WTC11 (cell line): ENCODE measurements at regions not wholly inside any gene's neighbourhood (a gene's known extent, or its start where the extent isn't known, plus 50 kb on each side); places are given as distances from the start of the nearest gene placed in this dataset.

Experiments
- ATAC-seq: fragments of 200-7000 bp; cut with Tn5 transposase; 2 replicates; pipeline ENCODE4 v1.10.0; 2021; ENCODE audit warnings: mild to moderate bottlenecking, moderate library complexity
- CTCF ChIA-PET: fragments of 300-600 bp; sonication (Branson Sonifier 250); formaldehyde crosslinking; loops from one replicate; lab custom pipeline; 2021; ENCODE audit warnings: antibody characterized with exemption; lab: Charles Lee
- POLR2A ChIA-PET: fragments of 350-600 bp; sonication (Branson Sonifier 250); formaldehyde crosslinking; loops from one replicate; lab custom pipeline; 2021; ENCODE audit warnings: antibody characterized with exemption; lab: Charles Lee
- DNase-seq: peaks from one replicate; pipeline ENCODE4 v3.0.0; 2021; ENCODE audit warnings: low spot score
- H3K27ac Mint-ChIP-seq: 2 replicates; pipeline ENCODE4 v1.8.0; 2021; ENCODE audit warnings: mixed read lengths
- H3K27me3 Mint-ChIP-seq: 2 replicates; pipeline ENCODE4 v1.8.0; 2021; ENCODE audit warnings: low read depth, mild to moderate bottlenecking, moderate library complexity, mixed read lengths
- H3K36me3 Mint-ChIP-seq: 2 replicates; pipeline ENCODE4 v1.8.0; 2021; ENCODE audit warnings: mixed read lengths
- H3K4me1 Mint-ChIP-seq: 2 replicates; pipeline ENCODE4 v1.8.0; 2022; ENCODE audit warnings: mixed read lengths
- H3K4me3 Mint-ChIP-seq: 2 replicates; pipeline ENCODE4 v1.8.0; 2021; ENCODE audit warnings: mild to moderate bottlenecking, moderate library complexity, mixed read lengths
- H3K9me3 Mint-ChIP-seq: 2 replicates; pipeline ENCODE4 v1.8.0; 2021; ENCODE audit warnings: mixed read lengths
- CBFB ChIP-seq: sonication (generic); formaldehyde crosslinking; IDR thresholded peaks from 2 replicates; pipeline ENCODE4 v1.8.1; 2022; ENCODE audit warnings: mild to moderate bottlenecking, low read depth, missing genetic modification reagents
- CREM ChIP-seq: sonication (generic); formaldehyde crosslinking; IDR thresholded peaks from 2 replicates; pipeline ENCODE4 v1.8.1; 2022; ENCODE audit warnings: mild to moderate bottlenecking, missing genetic modification reagents, moderate library complexity
- ELF4 ChIP-seq: sonication (generic); formaldehyde crosslinking; IDR thresholded peaks from 2 replicates; pipeline ENCODE4 v1.8.1; 2022; ENCODE audit warnings: low read depth, mild to moderate bottlenecking, moderate library complexity, missing genetic modification reagents
- EMX1 ChIP-seq: fragments of 250-450 bp; sonication (Bioruptor Pico); IDR thresholded peaks from 2 replicates; pipeline ENCODE4 v1.8.0; 2021; ENCODE audit warnings: mild to moderate bottlenecking
- ESRRA ChIP-seq: sonication (generic); formaldehyde crosslinking; IDR thresholded peaks from 2 replicates; pipeline ENCODE4 v1.8.1; 2022; ENCODE audit warnings: mild to moderate bottlenecking, missing genetic modification reagents, borderline replicate concordance
- ETV6 ChIP-seq: sonication (generic); formaldehyde crosslinking; IDR thresholded peaks from 2 replicates; pipeline ENCODE4 v1.8.1; 2022; ENCODE audit warnings: mild to moderate bottlenecking, missing genetic modification reagents
- FOXK1 ChIP-seq: sonication (generic); formaldehyde crosslinking; IDR thresholded peaks from 2 replicates; pipeline ENCODE4 v1.8.0; 2022; ENCODE audit warnings: mild to moderate bottlenecking, moderate library complexity, missing genetic modification reagents
- GRHL2 ChIP-seq: fragments of 250-450 bp; sonication (Bioruptor Pico); IDR thresholded peaks from 2 replicates; pipeline ENCODE4 v1.8.0; 2022; ENCODE audit warnings: mild to moderate bottlenecking, moderate library complexity; ENCODE audit not compliant: insufficient replicate concordance, severe bottlenecking
- NFATC4 ChIP-seq: fragments of 250-450 bp; sonication (Bioruptor Pico); IDR thresholded peaks from 2 replicates; pipeline ENCODE4 v1.9.0; 2021; ENCODE audit warnings: mild to moderate bottlenecking
- NFE2L1 ChIP-seq: sonication (generic); formaldehyde crosslinking; IDR thresholded peaks from 2 replicates; pipeline ENCODE4 v1.8.1; 2023; ENCODE audit warnings: missing genetic modification reagents
- NFYB ChIP-seq: sonication (generic); formaldehyde crosslinking; conservative IDR thresholded peaks from 2 replicates; pipeline ENCODE4 v1.8.0; 2022; ENCODE audit warnings: low read depth, missing genetic modification reagents
- NR3C1 ChIP-seq: sonication (generic); formaldehyde crosslinking; conservative IDR thresholded peaks from 2 replicates; pipeline ENCODE4 v1.8.1; 2023; ENCODE audit warnings: low read depth, mild to moderate bottlenecking, missing genetic modification reagents
- RELA ChIP-seq: sonication (generic); formaldehyde crosslinking; IDR thresholded peaks from 2 replicates; pipeline ENCODE4 v1.8.1; 2022; ENCODE audit warnings: missing genetic modification reagents, mild to moderate bottlenecking, borderline replicate concordance
- TP53 ChIP-seq: sonication (generic); formaldehyde crosslinking; IDR thresholded peaks from 2 replicates; pipeline ENCODE4 v1.8.1; 2023; ENCODE audit warnings: mild to moderate bottlenecking, missing genetic modification reagents
- ZNF138 ChIP-seq: sonication (generic); formaldehyde crosslinking; conservative IDR thresholded peaks from 2 replicates; pipeline ENCODE4 v1.8.1; 2022; ENCODE audit warnings: mild to moderate bottlenecking, moderate library complexity, missing genetic modification reagents
- ZNF416 ChIP-seq: fragments of 250-450 bp; sonication (Bioruptor Pico); IDR thresholded peaks from 2 replicates; pipeline ENCODE4 v1.9.0; 2021; ENCODE audit warnings: mild to moderate bottlenecking, inconsistent platforms
- TF ChIP-seq, protein P1 (sequence below): sonication (generic); formaldehyde crosslinking; IDR thresholded peaks from 2 replicates; pipeline ENCODE4 v1.8.0; 2022; ENCODE audit warnings: mild to moderate bottlenecking, missing genetic modification reagents
- TF ChIP-seq, protein P2 (sequence below): sonication (generic); formaldehyde crosslinking; IDR thresholded peaks from 2 replicates; pipeline ENCODE4 v1.8.1; 2023; ENCODE audit warnings: mild to moderate bottlenecking, missing genetic modification reagents, moderate library complexity
- TF ChIP-seq, protein P3 (sequence below): sonication (generic); formaldehyde crosslinking; IDR thresholded peaks from 2 replicates; pipeline ENCODE4 v1.8.1; 2022; ENCODE audit warnings: low read depth, mild to moderate bottlenecking, moderate library complexity, missing genetic modification reagents, borderline replicate concordance
- TF ChIP-seq, protein P4 (sequence below): fragments of 200-600 bp; IDR thresholded peaks from 2 replicates; pipeline ENCODE4 v1.8.0; 2022; ENCODE audit warnings: antibody characterized with exemption
- TF ChIP-seq, protein P5 (sequence below): fragments of 250-450 bp; sonication (Bioruptor Pico); IDR thresholded peaks from 2 replicates; pipeline ENCODE4 v1.8.0; 2021; ENCODE audit warnings: mild to moderate bottlenecking

DNA sequence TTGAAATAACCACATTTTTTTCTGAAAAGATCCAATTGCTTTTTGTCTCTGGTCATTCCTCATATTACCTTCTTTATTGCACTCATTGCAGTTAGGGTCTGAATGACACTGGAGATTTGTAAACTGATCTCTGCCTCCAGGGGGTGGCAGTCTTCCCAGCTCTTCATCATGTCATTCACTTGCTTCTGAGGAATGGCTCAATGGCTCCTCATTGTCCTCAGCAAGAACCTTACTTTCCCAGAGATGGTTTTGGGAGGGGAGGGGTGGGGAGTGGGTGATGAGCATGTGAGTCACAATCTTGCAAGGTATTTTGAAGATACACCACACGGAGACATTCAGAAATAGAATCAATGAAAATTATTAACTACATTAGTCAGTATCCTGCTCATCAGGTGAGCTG is 159.8 kb upstream of the GAS1 start (continued):
- TF ChIP-seq, protein P1, sequence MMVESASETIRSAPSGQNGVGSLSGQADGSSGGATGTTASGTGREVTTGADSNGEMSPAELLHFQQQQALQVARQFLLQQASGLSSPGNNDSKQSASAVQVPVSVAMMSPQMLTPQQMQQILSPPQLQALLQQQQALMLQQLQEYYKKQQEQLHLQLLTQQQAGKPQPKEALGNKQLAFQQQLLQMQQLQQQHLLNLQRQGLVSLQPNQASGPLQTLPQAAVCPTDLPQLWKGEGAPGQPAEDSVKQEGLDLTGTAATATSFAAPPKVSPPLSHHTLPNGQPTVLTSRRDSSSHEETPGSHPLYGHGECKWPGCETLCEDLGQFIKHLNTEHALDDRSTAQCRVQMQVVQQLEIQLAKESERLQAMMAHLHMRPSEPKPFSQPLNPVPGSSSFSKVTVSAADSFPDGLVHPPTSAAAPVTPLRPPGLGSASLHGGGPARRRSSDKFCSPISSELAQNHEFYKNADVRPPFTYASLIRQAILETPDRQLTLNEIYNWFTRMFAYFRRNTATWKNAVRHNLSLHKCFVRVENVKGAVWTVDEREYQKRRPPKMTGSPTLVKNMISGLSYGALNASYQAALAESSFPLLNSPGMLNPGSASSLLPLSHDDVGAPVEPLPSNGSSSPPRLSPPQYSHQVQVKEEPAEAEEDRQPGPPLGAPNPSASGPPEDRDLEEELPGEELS (CRISPR knock-in tag): no peak
- TF ChIP-seq NFE2L1 (CRISPR knock-in tag): no peak
- TF ChIP-seq CREM (CRISPR knock-in tag): no peak
- no peak for TF ChIP-seq NFATC4 (CRISPR knock-in tag)
- TF ChIP-seq ETV6: no peak
- TF ChIP-seq, protein P2, sequence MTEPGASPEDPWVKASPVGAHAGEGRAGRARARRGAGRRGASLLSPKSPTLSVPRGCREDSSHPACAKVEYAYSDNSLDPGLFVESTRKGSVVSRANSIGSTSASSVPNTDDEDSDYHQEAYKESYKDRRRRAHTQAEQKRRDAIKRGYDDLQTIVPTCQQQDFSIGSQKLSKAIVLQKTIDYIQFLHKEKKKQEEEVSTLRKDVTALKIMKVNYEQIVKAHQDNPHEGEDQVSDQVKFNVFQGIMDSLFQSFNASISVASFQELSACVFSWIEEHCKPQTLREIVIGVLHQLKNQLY (CRISPR knock-in tag): no peak
- TF ChIP-seq, protein P3, sequence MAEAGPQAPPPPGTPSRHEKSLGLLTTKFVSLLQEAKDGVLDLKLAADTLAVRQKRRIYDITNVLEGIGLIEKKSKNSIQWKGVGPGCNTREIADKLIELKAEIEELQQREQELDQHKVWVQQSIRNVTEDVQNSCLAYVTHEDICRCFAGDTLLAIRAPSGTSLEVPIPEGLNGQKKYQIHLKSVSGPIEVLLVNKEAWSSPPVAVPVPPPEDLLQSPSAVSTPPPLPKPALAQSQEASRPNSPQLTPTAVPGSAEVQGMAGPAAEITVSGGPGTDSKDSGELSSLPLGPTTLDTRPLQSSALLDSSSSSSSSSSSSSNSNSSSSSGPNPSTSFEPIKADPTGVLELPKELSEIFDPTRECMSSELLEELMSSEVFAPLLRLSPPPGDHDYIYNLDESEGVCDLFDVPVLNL (CRISPR knock-in tag): no peak
- no peak for TF ChIP-seq FOXK1 (CRISPR knock-in tag)
- no peak for TF ChIP-seq ELF4 (CRISPR knock-in tag)
- TF ChIP-seq, all 79 proteins: peak for 0

DNA sequence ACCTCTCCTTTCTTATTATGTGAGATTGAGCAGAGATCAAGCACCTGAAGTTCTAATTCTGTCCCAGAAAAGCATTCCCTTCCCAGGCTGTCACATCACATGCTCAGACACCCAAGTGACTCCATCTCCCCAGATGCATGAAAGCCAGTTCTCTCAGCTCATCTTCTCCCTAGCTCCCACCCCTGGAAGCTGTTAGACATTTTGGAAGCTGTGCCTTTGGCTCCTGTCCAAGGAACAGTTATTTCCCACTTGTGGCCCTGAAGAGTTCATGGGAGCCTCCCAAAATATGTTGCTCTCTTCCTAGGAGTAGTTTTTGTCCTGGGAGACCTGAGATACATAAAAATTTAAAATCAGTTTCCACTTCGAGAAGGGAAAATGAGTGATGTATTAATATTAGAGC is 161.4 kb upstream of the GAS1 start:
- peaks cover 7% of the 10 kb centered on the region for H3K4me1 Mint-ChIP-seq
- H3K27ac Mint-ChIP-seq: no peak overlapping the region
- ATAC-seq (no peak), DNase-seq (no peak)
- ChIA-PET CTCF (interaction anchor here (0.5 kb wide), 1 partner anchor 56 kb away, joined by 3 read pairs; no protein-coding TSS in a partner anchor), POLR2A (no interaction called here)
- peaks cover 9% of the 10 kb centered on the region; the same call in 1 of the 2 replicates for H3K36me3 Mint-ChIP-seq
- no peaks in the 10 kb centered on the region; the same call in 1 of the 2 replicates for H3K27me3 Mint-ChIP-seq
- TF ChIP-seq RELA (CRISPR knock-in tag) (no peak), NFYB (CRISPR knock-in tag) (no peak), NFATC4 (CRISPR knock-in tag) (no peak), GRHL2 (no peak), ETV6 (no peak), ZNF138 (CRISPR knock-in tag) (no peak), NR3C1 (CRISPR knock-in tag) (no peak)
- TF ChIP-seq, protein P4, sequence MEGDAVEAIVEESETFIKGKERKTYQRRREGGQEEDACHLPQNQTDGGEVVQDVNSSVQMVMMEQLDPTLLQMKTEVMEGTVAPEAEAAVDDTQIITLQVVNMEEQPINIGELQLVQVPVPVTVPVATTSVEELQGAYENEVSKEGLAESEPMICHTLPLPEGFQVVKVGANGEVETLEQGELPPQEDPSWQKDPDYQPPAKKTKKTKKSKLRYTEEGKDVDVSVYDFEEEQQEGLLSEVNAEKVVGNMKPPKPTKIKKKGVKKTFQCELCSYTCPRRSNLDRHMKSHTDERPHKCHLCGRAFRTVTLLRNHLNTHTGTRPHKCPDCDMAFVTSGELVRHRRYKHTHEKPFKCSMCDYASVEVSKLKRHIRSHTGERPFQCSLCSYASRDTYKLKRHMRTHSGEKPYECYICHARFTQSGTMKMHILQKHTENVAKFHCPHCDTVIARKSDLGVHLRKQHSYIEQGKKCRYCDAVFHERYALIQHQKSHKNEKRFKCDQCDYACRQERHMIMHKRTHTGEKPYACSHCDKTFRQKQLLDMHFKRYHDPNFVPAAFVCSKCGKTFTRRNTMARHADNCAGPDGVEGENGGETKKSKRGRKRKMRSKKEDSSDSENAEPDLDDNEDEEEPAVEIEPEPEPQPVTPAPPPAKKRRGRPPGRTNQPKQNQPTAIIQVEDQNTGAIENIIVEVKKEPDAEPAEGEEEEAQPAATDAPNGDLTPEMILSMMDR: no peak
- TF ChIP-seq, protein P1 (CRISPR knock-in tag): no peak
- peaks cover 19% of the 10 kb centered on the region for H3K9me3 Mint-ChIP-seq
- H3K4me3 Mint-ChIP-seq: no peak overlapping the region

DNA sequence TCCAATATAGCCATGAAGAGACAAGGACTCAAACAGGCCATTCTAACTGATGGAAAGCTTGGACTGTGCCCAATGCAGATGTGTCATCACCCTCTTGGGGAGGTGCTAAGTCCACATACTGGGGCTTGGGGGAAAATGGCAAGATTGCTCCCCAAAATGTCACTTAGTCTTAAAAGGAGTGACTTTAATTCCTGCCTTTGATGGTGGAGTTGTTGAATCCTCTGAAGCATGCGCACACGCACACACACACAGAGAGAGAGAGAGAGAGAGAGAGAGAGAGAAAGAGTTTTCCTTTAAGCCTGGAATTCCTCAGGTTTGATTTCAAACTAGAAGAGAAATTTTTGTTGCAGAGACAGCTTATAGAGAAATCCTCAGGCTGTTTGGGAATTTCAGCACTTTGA is 161.9 kb upstream of the GAS1 start:
- Mint-ChIP-seq H3K4me3 (no peak overlapping the region), H3K4me1 (peaks cover 7% of the 10 kb centered on the region), H3K27ac (no peak overlapping the region), H3K36me3 (peaks cover 9% of the 10 kb centered on the region; the same call in 1 of the 2 replicates), H3K27me3 (no peaks in the 10 kb centered on the region; the same call in 1 of the 2 replicates), H3K9me3 (peaks cover 19% of the 10 kb centered on the region)
- CTCF ChIA-PET: no interaction called here
- ATAC-seq (no peak), DNase-seq (no peak)
- POLR2A ChIA-PET: no interaction called here
- TF ChIP-seq TP53 (CRISPR knock-in tag) (no peak), ESRRA (CRISPR knock-in tag) (no peak), NR3C1 (CRISPR knock-in tag) (no peak), EMX1 (CRISPR knock-in tag) (no peak), NFE2L1 (CRISPR knock-in tag) (no peak), CBFB (CRISPR knock-in tag) (no peak), ZNF416 (no peak)
- TF ChIP-seq, protein P2 (CRISPR knock-in tag): no peak
- TF ChIP-seq, protein P4: no peak
- TF ChIP-seq, protein P5, sequence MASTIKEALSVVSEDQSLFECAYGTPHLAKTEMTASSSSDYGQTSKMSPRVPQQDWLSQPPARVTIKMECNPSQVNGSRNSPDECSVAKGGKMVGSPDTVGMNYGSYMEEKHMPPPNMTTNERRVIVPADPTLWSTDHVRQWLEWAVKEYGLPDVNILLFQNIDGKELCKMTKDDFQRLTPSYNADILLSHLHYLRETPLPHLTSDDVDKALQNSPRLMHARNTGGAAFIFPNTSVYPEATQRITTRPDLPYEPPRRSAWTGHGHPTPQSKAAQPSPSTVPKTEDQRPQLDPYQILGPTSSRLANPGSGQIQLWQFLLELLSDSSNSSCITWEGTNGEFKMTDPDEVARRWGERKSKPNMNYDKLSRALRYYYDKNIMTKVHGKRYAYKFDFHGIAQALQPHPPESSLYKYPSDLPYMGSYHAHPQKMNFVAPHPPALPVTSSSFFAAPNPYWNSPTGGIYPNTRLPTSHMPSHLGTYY: no peak
